HG03457 (cell line): ENCODE measurements at regions not wholly inside any gene's neighbourhood (a gene's known extent, or its start where the extent isn't known, plus 50 kb on each side); places are given as distances from the start of the nearest gene placed in this dataset.
"Not testable (repeated sequence)": the region's sequence is repeated elsewhere in the genome, so short reads cannot be mapped to it uniquely, and the experiment has no call there.

Experiments used
- ATAC-seq: cut with Tn5 transposase; IDR thresholded peaks from one replicate; pipeline ENCODE4 v1.9.1; 2021; ENCODE audit warnings: moderate number of reproducible peaks; ENCODE audit not compliant: unreplicated experiment

DNA sequence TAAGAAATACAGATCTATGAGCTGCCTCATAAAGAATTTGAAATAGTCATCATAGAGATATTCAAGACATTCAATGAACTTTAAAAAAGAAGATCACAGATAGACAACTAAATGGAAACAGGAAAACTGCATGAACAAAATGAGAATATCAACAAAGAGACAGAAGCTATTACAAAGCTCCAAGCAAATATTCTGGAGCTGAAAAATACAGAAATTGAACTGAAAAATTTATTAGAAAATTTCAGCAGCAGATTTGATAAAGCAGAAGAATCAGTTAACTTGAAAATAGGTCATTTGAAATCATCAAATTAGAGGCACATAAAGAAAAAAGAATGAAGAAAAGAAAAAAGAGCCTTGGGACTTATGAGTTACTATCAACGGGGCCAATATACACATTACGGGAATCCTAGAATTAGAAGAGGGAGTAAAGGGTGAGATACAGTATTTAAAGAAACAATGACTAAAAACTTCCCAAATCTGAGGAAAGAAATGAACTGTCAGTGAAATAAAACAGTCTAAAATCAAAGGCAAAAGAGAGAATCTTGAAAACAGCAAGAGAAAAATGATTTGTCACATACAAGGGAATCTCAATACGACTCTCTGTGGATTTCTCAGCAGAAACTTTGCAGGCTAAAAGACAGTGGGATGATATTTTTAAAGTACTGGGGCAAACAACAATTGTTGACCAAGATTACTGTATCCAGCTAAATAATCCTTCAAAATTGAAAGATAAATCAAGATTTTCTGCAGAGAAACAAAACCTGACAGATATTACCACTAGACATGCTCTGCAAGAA is 641.6 kb downstream of the ANKRD50 start:
- ATAC-seq: no peak

DNA sequence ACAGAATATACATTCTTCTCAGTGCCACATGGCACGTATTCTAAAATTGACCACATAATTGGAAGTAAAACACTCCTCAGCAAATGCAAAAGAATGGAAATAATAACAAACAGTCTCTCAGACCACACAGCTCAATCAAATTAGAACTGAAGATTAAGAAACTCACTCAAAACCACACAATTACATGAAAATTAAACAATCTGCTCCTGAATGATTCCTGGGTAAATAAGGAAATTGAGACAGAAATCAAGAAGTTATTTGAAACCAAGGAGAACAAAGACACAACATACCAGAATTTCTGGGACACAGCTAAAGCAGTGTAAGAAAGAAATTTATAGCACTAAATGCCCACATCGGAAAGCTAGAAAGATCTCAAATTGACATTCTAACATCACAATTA is 637.3 kb downstream of the ANKRD50 start:
- ATAC-seq: not testable (repeated sequence)

DNA sequence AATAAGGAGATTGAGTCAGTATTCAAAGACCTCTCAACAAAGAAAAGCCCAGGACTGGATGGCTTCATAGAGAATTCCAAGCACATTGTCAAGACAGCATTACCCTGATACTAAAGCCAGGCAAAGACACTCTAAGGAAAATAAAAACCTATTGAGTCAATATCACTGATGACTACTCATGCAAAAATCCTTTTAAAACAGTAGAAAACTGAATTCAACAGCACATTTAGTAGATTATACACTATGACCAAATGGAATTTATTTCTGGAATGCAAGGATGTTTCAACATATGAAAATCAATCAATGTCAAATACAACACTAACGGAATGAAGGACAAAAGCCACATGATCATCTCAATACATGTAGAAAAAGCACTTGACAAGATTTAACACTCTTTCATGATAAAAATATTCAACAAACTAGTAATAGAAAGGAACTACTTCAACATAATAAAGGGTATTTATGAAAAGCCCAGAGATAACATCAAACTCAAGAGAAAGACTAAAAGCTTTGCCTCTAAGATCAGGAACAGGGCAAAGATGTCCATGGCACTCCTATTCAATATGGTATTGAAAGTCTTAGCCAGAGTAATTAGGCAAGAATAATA is 633.3 kb downstream of the ANKRD50 start:
- no peak for ATAC-seq

DNA sequence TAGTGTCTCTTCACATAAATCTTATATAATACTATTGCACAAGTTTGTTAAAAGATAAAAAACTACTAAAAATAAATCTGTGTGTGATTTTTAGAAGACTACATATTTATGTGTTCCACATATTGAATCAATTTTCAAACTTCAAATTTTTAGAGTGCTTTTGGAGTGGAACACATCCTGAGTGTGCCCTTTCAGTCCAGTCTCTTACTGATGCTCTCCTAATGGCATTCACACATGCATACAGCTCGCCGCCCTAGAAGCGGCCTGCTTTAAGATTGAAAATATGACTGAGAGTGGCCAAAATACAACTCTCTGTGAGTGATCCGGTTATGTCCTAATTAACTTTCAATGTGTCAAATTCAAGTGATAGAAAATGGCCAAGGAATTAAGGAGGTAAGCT is 628.8 kb downstream of the ANKRD50 start:
- ATAC-seq: no peak

DNA sequence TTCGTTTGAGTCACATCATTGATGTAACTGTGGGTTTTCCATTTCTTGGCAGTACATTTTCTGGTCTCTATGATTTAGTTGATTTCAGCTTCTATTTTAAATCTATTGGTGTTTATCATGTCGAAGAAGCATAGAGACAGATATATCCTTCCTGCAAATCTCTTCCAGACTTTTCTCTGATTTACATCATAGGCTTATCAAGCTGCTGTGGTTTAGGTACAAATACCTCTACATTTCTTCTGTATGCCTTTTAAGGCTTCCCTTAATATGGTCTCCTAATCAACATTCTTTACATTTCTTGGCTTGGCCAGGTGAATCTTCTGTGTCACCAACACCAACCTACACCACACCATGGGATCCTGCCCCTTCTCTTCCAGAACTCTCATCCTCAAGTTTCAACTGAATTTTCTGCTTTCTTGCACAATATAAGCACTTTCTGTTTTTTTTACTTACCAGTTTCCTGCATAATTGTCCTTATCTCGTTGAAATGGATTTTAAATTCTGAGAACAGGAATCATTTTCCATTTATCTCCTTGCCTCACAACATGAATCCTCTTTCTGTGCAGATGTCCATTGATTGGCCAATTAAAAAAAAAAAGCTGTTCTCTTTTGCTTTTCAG is 626.9 kb downstream of the ANKRD50 start:
- no peak for ATAC-seq

DNA sequence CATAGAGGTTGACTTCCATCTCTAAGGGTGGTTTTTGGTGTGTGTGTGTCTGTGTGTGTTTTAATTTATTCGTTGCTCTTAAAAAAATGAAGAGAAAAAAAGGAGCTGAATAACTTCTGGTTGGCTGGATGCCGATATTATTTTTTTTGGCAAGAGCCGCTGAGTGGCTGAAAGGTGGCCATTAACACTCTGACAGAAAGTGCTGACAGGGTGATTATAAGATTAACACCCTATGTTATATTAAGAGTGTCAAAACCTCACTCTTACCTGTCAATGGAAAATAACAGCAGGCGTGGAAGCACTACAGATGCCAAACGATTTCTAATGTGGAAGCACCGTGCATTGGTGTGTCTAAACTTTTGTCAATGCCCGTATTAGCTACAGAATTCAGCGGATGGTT is 622.5 kb downstream of the ANKRD50 start:
- no peak for ATAC-seq

DNA sequence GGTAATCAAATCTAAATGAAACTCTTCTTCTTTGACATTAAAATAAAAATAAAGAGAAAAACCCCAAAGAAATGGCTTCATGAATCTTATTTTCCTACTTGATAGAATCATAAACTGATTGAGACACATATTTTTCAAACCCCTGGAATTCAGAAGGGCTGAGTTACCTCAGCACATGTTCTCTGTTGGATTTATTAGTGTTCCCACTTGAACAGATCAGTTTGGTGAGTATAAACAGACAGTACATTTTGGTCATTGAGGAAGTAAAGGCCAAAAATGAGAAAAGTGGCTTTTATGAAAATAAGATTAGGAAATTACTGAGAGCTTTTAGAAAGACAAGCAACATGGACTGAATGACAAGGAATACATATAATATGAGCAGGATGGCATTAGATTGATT is 620.4 kb downstream of the ANKRD50 start:
- ATAC-seq: no peak

DNA sequence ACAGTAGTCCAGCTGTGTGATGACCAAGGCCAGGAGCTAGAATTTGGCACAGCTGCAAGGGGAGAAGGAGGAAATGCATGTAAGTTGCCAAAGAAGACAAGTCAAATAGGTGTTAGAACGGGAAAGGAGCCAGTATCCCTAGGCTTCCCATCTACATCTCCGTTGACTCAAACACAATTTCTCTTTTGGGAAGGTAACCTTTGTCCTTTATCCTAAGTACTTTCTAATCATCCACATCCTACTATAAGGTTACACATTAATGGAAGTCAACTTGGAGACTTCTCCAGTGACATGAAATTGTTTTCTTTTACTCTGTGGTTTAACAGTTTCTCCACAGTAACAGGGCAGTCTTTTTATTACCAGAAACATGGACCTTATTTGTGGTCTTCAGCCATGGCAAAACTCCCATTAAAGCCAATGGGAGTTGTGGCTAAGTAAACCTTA is 620.0 kb downstream of the ANKRD50 start:
- no peak for ATAC-seq

DNA sequence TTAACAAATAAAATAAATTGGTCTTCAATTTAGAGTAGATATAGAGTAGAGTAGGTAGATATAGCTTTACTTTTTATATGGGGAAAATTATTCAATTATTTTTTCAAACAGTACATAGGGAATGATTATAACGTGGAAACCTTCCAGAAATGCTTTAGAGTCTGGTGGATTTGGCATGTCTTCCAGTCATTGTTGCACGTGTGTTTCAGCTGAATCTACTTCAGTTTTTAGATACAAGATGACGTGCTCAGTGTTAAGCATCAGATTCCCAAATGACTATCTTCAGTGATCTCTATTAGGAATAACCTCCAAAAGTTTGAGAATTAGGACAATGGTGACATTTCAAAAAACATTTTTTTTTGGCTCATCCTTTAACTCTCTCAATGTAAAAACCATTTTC is 616.9 kb downstream of the ANKRD50 start:
- no peak for ATAC-seq

DNA sequence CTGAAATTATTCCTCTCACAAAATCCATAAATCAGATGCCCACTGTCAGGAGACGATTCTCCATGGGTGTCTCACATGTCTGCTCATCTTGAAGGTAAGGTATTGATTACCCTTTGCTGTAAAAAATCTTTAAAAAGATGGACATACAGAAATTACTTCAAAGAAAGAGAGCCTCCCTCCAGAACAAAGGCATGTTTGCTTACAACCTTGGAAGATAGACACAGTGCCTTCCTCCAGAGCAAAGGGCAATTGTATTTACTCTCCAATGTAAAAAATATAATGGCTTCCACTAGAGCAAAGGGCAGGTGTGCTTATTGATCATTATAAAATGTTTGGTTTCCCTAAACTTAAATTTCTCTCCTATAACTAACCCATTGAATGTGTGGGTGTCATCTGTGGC is 616.2 kb downstream of the ANKRD50 start:
- ATAC-seq: no peak

DNA sequence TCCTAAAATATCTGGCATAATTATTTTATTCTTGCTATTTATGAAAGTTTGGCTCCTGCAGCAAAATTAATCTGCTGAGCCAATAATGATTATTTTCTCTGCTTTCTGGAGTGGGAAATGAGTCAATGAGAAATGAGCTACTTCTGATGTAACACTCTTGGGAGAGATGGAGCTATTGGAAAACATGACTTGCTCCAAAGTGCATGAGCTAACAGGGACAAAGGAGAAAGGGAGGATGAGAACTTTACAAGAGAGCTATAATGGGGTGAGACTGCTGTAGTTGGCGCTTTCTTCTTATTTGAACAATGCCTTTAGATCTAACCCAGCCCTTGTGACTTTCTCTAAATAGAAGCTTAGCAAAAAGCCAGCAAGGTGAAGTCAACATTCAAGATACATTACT is 615.1 kb downstream of the ANKRD50 start:
- ATAC-seq: no peak

DNA sequence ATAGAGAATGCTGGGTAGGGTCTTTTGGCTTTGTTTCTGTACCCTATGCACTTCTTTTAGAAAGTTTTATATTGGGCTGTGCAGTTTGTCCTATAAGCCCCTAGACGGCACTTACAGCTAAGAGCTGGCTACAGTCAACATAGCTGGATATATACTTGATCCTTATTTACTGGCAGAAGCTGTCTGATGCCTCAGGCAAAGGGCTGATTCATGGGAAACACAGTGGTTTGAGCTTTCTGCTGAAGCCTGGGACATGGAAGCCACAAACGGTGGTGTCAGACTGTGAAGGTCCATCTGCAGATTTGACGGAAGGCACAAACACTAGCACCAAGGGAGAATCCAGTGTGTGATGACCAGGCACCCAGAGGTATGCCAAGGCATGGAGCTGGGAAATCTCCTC is 608.4 kb downstream of the ANKRD50 start:
- no peak for ATAC-seq

DNA sequence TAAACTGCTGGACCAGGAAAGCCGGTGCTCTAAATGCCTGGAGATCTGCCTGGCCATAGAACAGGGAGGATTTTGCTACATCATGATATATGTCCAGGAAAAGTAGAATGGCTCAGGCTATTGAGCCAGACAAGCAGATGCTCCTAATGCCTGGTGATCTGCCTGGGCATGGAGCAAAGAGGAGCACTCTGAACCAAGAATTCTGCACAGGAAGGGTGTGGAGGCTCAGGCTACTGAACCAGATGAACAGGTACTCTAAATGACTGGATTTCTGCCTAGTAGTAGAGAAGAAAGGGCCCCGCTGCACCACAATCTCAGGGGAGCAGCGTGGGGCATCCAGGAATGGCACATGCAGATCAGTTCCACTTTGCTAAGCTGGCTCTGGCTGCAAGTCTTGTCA is 607.9 kb downstream of the ANKRD50 start:
- no peak for ATAC-seq

DNA sequence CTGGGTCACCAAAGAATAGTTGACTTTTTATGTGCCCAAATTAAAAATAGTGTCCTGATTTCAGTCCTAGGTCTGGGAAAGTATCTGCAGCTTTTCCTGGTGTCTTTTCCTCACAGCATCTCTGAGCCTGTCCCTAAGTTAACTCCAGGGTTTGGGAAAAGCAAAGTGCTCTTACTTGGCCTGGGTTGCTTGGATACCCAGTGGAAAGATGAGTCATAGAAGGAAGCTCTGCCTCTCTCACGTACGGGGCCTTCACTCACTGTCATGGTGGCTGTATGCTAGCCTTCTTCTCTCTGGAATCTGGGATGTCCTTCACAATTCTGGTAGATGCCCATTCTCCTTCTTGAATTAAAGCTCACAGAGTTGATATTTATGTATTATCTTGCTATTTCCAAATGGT is 607.3 kb downstream of the ANKRD50 start:
- ATAC-seq: no peak

DNA sequence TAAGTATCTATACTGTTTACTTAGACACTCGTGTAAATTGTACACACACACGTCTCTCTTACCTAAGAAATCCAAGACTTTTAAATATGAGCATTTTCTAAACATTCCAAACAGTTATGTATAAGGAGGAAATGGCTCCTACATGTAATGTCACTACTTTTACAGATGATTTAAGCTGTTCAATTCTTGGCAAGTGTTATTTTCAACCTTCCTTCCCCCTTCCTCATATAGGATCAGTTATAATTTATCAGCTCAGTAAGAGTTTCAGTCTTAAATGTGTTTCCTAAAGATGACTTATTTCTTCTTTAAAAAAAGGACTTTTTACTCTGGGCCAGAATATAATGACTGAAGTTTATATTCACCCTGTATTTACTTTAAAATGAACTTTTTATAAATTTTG is 601.1 kb downstream of the ANKRD50 start:
- ATAC-seq: no peak

DNA sequence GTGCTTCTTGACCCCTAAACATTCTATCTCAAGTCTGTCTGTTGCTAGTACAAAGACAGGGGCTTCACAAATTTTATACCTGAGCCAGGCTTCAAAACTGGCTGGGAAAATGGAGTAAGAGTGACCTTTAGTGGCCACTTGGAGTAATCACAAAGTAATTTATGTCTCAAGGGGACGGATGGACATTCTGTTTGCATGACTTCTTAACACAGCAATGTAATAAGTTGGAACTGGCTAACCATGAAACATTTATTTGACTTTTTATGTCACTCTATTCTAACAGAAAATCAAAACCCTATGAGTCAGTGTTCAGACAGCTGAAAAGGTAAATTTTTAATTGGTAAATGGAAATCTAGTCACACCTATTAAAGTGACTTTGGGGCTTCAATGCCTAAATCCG is 600.6 kb downstream of the ANKRD50 start:
- no peak for ATAC-seq

DNA sequence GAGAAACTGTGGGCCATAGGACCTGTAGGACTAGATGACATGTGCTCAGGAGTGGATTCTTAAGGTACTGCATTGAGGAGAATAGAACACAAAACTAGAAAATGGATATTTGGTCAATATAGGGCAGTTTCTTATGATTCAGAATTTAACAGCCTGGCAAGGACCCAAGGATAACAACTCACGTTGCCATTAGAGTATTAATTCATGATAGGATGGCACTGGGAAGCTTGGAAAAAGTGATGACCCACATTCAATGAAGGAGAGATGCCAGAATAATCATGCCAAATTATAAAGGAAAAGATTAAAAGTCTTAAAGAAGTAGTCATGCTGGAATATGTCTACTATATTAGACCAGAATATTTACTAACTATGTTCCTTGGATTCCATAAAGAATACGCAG is 594.5 kb downstream of the ANKRD50 start:
- ATAC-seq: no peak

DNA sequence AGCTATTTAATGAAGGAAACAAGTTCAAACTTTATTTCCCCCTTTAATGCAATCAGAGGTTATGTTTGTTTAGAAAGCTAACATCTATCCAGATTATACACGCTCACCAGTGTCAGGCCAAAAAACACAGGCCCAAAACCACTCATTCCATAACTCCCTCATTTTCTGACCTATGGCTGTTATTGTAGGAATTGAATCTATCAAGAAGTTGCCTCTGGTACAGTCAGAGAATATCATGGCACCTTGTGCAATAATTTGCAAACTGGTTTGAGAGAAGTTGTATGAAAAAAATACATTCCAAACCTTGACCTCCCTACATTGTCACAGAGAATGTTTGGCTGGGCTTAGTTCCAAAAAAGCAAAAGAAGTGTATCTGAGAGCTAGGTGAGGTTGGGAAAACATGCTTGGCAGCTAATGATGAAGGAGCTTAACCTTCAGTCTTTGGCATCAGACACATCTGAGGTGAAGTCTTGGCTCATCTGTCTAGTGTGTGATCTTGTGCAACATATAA is 591.0 kb downstream of the ANKRD50 start:
- ATAC-seq: no peak

DNA sequence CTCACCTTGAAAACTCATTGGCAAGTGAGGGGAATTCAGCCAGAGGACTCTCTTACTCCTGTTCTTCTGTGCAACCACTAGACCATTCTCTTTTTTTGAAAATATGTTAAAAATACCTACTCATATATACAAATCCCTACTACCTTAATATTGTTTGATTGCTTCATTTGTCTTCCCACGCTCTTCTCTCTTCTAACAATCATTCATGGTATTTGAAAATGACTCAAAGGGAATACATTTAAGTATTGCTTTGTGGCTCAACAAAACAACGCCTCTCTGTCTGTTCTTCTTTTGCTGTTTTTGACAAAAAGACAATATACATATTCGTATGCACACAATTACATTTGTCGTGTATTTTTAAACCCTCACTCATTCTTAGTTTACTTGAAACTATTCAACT is 589.4 kb downstream of the ANKRD50 start:
- ATAC-seq: no peak

DNA sequence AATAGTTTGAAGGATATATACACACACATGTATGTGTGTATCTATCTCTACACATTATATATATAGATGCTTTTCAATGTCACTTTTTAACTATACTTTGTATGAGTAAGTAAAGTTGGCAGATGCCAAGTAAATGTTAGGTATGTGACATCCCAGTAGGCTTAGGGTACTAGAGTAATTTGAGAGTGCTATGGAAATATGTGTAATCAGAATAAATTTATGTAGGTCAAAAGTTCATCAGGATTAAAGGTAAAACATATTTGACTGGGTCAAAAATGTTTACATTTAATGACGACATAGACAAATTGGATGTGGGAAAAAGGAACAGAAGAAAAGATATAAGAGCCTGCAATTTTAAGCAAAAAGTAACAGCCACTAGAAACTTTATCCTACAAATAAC is 588.8 kb downstream of the ANKRD50 start:
- no peak for ATAC-seq

DNA sequence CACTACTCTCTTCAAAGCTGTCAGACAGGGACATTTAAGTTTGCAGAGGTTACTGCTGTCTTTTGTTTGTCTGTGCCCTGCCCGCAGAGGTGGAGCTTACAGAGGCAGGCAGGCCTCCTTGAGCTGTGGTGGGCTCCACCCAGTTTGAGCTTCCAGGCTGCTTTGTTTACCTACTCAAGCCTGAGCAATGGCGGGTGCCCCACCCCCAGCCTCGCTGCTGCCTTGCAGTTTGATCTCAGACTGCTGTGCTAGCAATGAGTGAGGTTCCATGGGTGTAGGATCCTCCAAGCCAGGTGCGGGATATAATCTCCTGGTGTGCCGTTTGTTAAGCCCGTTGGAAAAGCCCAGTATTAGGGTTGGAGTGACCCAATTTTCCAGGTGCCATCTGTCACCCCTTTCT is 581.2 kb downstream of the ANKRD50 start:
- ATAC-seq: not testable (repeated sequence)

DNA sequence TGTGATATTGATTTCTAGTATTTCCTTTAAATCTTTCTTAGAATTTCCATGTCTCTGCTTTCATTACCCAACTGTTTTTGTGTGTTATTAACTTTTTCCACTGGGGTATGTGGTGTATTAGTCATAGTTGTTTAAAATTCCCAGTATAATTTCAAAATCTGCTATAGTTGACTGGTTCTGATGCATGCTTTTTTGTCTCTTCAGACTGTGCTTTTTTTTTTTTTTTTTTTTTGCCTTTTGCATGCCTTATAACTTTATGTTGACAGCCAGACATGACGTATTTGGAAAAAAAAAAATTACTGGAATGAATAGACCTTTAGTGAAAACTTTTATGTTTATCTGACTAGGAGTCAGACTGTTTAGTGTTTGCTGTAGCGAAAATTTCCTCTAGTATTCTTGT is 580.4 kb downstream of the ANKRD50 start:
- no peak for ATAC-seq
